GM21360 (cell line): ENCODE measurements at regions not wholly inside any gene's neighbourhood (a gene's known extent, or its start where the extent isn't known, plus 50 kb on each side); places are given as distances from the start of the nearest gene placed in this dataset.

Experiments
- ATAC-seq: cut with Tn5 transposase; IDR thresholded peaks from one replicate; pipeline ENCODE4 v1.9.1; 2021; ENCODE audit warnings: mild to moderate bottlenecking, moderate library complexity; ENCODE audit not compliant: unreplicated experiment

- no peak for ATAC-seq
Observed at GRCh38 chr7:16323313-16323712, 98.0 kb downstream of the CRPPA start.

GRCh38 chr7:16320099-16320660 lies 101.2 kb downstream of the CRPPA start:
- no peak for ATAC-seq

- ATAC-seq, result no peak
Observed at GRCh38 chr7:16318989-16319915, 102.1 kb downstream of the CRPPA start.

GRCh38 chr7:16318463-16318862 lies 102.9 kb downstream of the CRPPA start:
- no peak for ATAC-seq

GRCh38 chr7:16317406-16317805 lies 103.9 kb downstream of the CRPPA start:
- ATAC-seq, result no peak

GRCh38 chr7:16315280-16315679 lies 106.1 kb downstream of the CRPPA start:
- no peak for ATAC-seq

GRCh38 chr7:16309129-16309528 lies 112.2 kb downstream of the CRPPA start:
- no peak for ATAC-seq

- no peak for ATAC-seq
Observed at GRCh38 chr7:16301291-16301690, 120.0 kb downstream of the CRPPA start.

GRCh38 chr7:16300361-16300895 lies 120.9 kb downstream of the CRPPA start:
- no peak for ATAC-seq

GRCh38 chr7:16299853-16300252 lies 121.5 kb downstream of the CRPPA start:
- ATAC-seq, result no peak

GRCh38 chr7:16298221-16298620 lies 123.1 kb downstream of the CRPPA start:
- no peak for ATAC-seq

- no peak for ATAC-seq
Observed at GRCh38 chr7:16295558-16295957, 125.8 kb downstream of the CRPPA start.

- ATAC-seq, result no peak
Observed at GRCh38 chr7:16293669-16294425, 127.5 kb downstream of the CRPPA start.

- ATAC-seq, result no peak
Observed at GRCh38 chr7:16284581-16284980, 136.8 kb downstream of the CRPPA start.

- ATAC-seq, result no peak
Observed at GRCh38 chr7:16278167-16278787, 143.1 kb downstream of the CRPPA start.

GRCh38 chr7:16271990-16272665 lies 149.2 kb downstream of the CRPPA start:
- ATAC-seq, result no peak

- no peak for ATAC-seq
Observed at GRCh38 chr7:16271355-16271915, 149.9 kb downstream of the CRPPA start.

GRCh38 chr7:16270844-16271243 lies 150.5 kb downstream of the CRPPA start:
- no peak for ATAC-seq

- ATAC-seq, result no peak
Observed at GRCh38 chr7:16268821-16269768, 152.2 kb downstream of the CRPPA start.
